GM12864 (cell line): ENCODE measurements at regions not wholly inside any gene's neighbourhood (a gene's known extent, or its start where the extent isn't known, plus 50 kb on each side); places are given as distances from the start of the nearest gene placed in this dataset.

Experiments
- DNase-seq: peaks from one replicate; pipeline ENCODE4 v3.0.0-alpha.2; 2011; ENCODE audit warnings: low read depth
- H3K4me3 ChIP-seq: 2 replicates; pipeline ENCODE4 v1.5.1; 2011; ENCODE audit warnings: mild to moderate bottlenecking, low read depth, low read length, control low read depth
- CTCF ChIP-seq: IDR thresholded peaks from 2 replicates; pipeline ENCODE4 v1.5.1; 2011; ENCODE audit warnings: low read depth, mild to moderate bottlenecking, moderate library complexity, low read length, control low read depth, inconsistent platforms; ENCODE audit errors: missing control alignments

GRCh38 chr6:156700440-156701057, 76.6 kb upstream of the ARID1B start:
- no peak for DNase-seq
- no peak overlapping the region for H3K4me3 ChIP-seq
- TF ChIP-seq CTCF = no peak

- H3K4me3 ChIP-seq = no peak overlapping the region
- TF ChIP-seq CTCF = no peak
- no peak for DNase-seq
Observed at GRCh38 chr6:156699935-156700334, 77.2 kb upstream of the ARID1B start.

- TF ChIP-seq CTCF = no peak
- peak overlapping the region; percentile 36 for H3K4me3 ChIP-seq
- DNase-seq = no peak
Observed at GRCh38 chr6:156699017-156699421, 78.2 kb upstream of the ARID1B start.

- DNase-seq = peak; percentile 98
- H3K4me3 ChIP-seq = peak overlapping the region; percentile 36
- no peak for TF ChIP-seq CTCF
Observed at GRCh38 chr6:156698239-156699016, 78.8 kb upstream of the ARID1B start.

GRCh38 chr6:156697225-156697830, 79.8 kb upstream of the ARID1B start:
- H3K4me3 ChIP-seq = peak overlapping the region; percentile 16; the same call in 1 of the 2 replicates
- no peak for DNase-seq
- TF ChIP-seq CTCF = no peak

- TF ChIP-seq CTCF = no peak
- DNase-seq = no peak
- H3K4me3 ChIP-seq = no peak overlapping the region
Observed at GRCh38 chr6:156695742-156696141, 81.4 kb upstream of the ARID1B start.
